ENCODE measurements at regions not wholly inside any gene's neighbourhood (a gene's known extent, or its start where the extent isn't known, plus 50 kb on each side); places are given as distances from the start of the nearest gene placed in this dataset.

DNA sequence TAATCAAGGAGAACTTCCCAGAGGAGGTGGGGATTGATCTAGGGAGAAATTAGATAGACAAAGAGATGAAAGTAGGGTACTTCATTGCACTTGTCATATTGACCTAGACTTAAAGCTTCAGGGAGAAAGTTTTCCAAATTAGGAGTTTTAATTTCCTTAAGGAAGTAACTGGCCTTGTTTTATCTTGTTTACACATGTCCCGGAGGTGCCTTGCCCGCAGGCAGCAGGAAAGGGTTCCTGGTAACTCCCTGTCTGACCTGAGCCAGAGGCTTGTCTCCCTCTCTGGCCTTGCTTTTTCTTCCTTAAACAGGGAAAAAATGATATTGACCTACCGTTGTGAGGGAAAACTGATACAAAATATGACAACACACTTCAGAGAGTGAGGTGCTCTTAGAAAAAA, 181.6 kb downstream of the EVX1 start:
- 0 out of 2 replicates have a peak overlapping the region, but pooled peaks have one; percentile 40 for H3K4me2 ChIP-seq (ENCODE audit: low read length)
- H3K27me3 ChIP-seq (ENCODE audit: control insufficient read depth, low read length): peaks cover 12% of the 10 kb centered on the region
- H3K4me1 ChIP-seq (ENCODE audit: control insufficient read depth, low read length): peaks cover 10% of the 10 kb centered on the region
- H3K27ac ChIP-seq (ENCODE audit: low read depth, low read length): no peak overlapping the region
- H3K9me3 ChIP-seq (ENCODE audit: control insufficient read depth, insufficient read depth, low read length): no peaks in the 10 kb centered on the region
- H3K36me3 ChIP-seq (ENCODE audit: control insufficient read depth, low read length): no peaks in the 10 kb centered on the region
- H3K9me2 ChIP-seq (replicated peaks; ENCODE audit: control insufficient read depth, low read length): no peaks in the 10 kb centered on the region
- no peaks in the 10 kb centered on the region for H3K79me2 ChIP-seq (ENCODE audit: control insufficient read depth, low read length)
- no peaks in the 10 kb centered on the region for H4K20me1 ChIP-seq (ENCODE audit: control insufficient read depth, insufficient read depth, low read depth, low read length)
- H3F3A ChIP-seq (ENCODE audit: control insufficient read depth, insufficient read depth): no peaks in the 10 kb centered on the region
- TF ChIP-seq, protein P1, sequence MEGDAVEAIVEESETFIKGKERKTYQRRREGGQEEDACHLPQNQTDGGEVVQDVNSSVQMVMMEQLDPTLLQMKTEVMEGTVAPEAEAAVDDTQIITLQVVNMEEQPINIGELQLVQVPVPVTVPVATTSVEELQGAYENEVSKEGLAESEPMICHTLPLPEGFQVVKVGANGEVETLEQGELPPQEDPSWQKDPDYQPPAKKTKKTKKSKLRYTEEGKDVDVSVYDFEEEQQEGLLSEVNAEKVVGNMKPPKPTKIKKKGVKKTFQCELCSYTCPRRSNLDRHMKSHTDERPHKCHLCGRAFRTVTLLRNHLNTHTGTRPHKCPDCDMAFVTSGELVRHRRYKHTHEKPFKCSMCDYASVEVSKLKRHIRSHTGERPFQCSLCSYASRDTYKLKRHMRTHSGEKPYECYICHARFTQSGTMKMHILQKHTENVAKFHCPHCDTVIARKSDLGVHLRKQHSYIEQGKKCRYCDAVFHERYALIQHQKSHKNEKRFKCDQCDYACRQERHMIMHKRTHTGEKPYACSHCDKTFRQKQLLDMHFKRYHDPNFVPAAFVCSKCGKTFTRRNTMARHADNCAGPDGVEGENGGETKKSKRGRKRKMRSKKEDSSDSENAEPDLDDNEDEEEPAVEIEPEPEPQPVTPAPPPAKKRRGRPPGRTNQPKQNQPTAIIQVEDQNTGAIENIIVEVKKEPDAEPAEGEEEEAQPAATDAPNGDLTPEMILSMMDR (IDR thresholded peaks at IDR 0.05; ENCODE audit: low read depth, low read length, poor library complexity, severe bottlenecking): no peak
- no peak for TF ChIP-seq EZH2phosphoT487 (IDR thresholded peaks at IDR 0.05; ENCODE audit: borderline replicate concordance, low read length)
- no peak overlapping the region for H3K4me3 ChIP-seq (ENCODE audit: low read length)

DNA sequence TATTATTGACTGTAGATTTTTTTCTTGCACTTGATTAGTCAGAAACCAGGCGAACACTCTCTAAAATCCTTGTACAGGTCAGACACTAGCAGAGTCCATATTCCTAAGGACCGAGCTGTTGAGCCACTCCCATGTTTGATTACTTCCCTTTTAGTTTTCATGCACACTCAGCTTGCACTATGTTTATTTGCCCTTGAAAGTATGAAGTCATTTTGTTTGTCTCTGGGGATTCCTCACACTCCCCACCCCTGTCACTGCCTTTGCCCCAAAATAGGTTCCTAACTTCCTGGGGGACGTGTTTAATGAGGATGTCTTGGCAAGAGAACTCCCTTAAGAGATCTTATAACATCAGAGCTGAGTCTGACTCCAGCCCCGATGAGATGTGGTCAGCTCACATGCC, 182.1 kb downstream of the EVX1 start:
- H3K4me2 ChIP-seq (ENCODE audit: low read length): peak overlapping the region; percentile 40
- no peaks in the 10 kb centered on the region for H3K36me3 ChIP-seq (ENCODE audit: control insufficient read depth, low read length)
- no peaks in the 10 kb centered on the region for H3K79me2 ChIP-seq (ENCODE audit: control insufficient read depth, low read length)
- H3K9me3 ChIP-seq (ENCODE audit: control insufficient read depth, insufficient read depth, low read length): no peaks in the 10 kb centered on the region
- no peak overlapping the region for H3K4me3 ChIP-seq (ENCODE audit: low read length)
- H3K9me2 ChIP-seq (replicated peaks; ENCODE audit: control insufficient read depth, low read length): no peaks in the 10 kb centered on the region
- no peaks in the 10 kb centered on the region for H3F3A ChIP-seq (ENCODE audit: control insufficient read depth, insufficient read depth)
- no peak for TF ChIP-seq EZH2phosphoT487 (IDR thresholded peaks at IDR 0.05; ENCODE audit: borderline replicate concordance, low read length)
- TF ChIP-seq, protein P1 (IDR thresholded peaks at IDR 0.05; ENCODE audit: low read depth, low read length, poor library complexity, severe bottlenecking): no peak
- H3K27me3 ChIP-seq (ENCODE audit: control insufficient read depth, low read length): peaks cover 12% of the 10 kb centered on the region
- no peaks in the 10 kb centered on the region for H4K20me1 ChIP-seq (ENCODE audit: control insufficient read depth, insufficient read depth, low read depth, low read length)
- peaks cover 14% of the 10 kb centered on the region for H3K4me1 ChIP-seq (ENCODE audit: control insufficient read depth, low read length)
- no peak overlapping the region for H3K27ac ChIP-seq (ENCODE audit: low read depth, low read length)

DNA sequence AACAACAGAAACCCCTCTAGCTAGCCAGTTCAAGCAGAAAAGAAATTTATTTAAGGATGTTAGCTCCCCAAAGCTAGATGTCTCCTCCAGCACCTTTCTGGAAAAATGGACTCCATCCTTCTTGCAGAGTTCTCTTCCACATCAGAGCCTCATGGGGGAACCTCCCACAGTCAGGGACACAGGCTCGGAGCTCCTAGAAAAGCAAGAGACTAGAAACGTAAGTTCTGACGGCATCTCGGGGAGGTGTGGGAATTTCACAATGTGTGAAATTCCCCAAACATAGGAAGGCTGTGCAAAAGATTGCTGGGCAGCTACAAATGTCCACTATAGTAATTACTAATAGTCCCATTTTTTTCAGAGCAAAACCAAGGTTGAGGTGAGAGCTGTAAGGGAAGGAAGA, 184.8 kb downstream of the EVX1 start:
- TF ChIP-seq EZH2phosphoT487 (IDR thresholded peaks at IDR 0.05; ENCODE audit: borderline replicate concordance, low read length): no peak
- TF ChIP-seq, protein P1 (IDR thresholded peaks at IDR 0.05; ENCODE audit: low read depth, low read length, poor library complexity, severe bottlenecking): no peak
- Histone ChIP-seq H4K20me1 (ENCODE audit: control insufficient read depth, insufficient read depth, low read depth, low read length) (no peaks in the 10 kb centered on the region), H3K4me2 (ENCODE audit: low read length) (no peak overlapping the region), H3K4me1 (ENCODE audit: control insufficient read depth, low read length) (peaks cover 25% of the 10 kb centered on the region), H3K4me3 (ENCODE audit: low read length) (no peak overlapping the region), H3K27me3 (ENCODE audit: control insufficient read depth, low read length) (peaks cover 12% of the 10 kb centered on the region), H3K9me2 (replicated peaks; ENCODE audit: control insufficient read depth, low read length) (no peaks in the 10 kb centered on the region), H3K79me2 (ENCODE audit: control insufficient read depth, low read length) (no peaks in the 10 kb centered on the region), H3K36me3 (ENCODE audit: control insufficient read depth, low read length) (no peaks in the 10 kb centered on the region), H3F3A (ENCODE audit: control insufficient read depth, insufficient read depth) (no peaks in the 10 kb centered on the region), H3K9me3 (ENCODE audit: control insufficient read depth, insufficient read depth, low read length) (no peaks in the 10 kb centered on the region), H3K27ac (ENCODE audit: low read depth, low read length) (no peak overlapping the region)
